Smooth muscle cell (in vitro differentiated cells): ENCODE measurements at regions not wholly inside any gene's neighbourhood (a gene's known extent, or its start where the extent isn't known, plus 50 kb on each side); places are given as distances from the start of the nearest gene placed in this dataset.

Source experiments
- DNase-seq: peaks from one replicate; lab custom pipeline; 2025; ENCODE audit not compliant: unreplicated experiment; lab: John Stamatoyannopoulos, UW
- H2AFZ ChIP-seq: fragments of 200-600 bp; sonication (generic); 2 replicates; pipeline ENCODE4 v1.6.0; 2016; ENCODE audit warnings: antibody characterized with exemption, low read depth, mild to moderate bottlenecking
- H3F3A ChIP-seq: fragments of 200-600 bp; sonication (generic); 2 replicates; pipeline ENCODE4 v1.6.0; 2017; ENCODE audit warnings: antibody characterized with exemption, low read depth
- H3K27ac ChIP-seq: fragments of 200-600 bp; sonication (generic); 2 replicates; pipeline ENCODE4 v1.5.1; 2016; ENCODE audit warnings: low read depth, mild to moderate bottlenecking
- H3K27me3 ChIP-seq: fragments of 200-600 bp; sonication (generic); 2 replicates; pipeline ENCODE4 v1.6.1; 2016; ENCODE audit warnings: low read depth, mild to moderate bottlenecking
- H3K36me3 ChIP-seq: fragments of 200-600 bp; sonication (generic); 2 replicates; pipeline ENCODE4 v1.5.1; 2016; ENCODE audit warnings: low read depth
- H3K4me1 ChIP-seq: fragments of 200-600 bp; sonication (generic); 2 replicates; pipeline ENCODE4 v1.5.1; 2016; ENCODE audit warnings: low read depth
- H3K4me2 ChIP-seq: fragments of 200-600 bp; sonication (generic); 2 replicates; pipeline ENCODE4 v1.6.0; 2016; ENCODE audit warnings: mild to moderate bottlenecking
- H3K4me3 ChIP-seq: fragments of 200-600 bp; sonication (generic); 2 replicates; pipeline ENCODE4 v1.5.1; 2016; ENCODE audit warnings: mild to moderate bottlenecking
- H3K79me2 ChIP-seq: fragments of 200-600 bp; sonication (generic); 2 replicates; pipeline ENCODE4 v1.6.0; 2016; ENCODE audit warnings: low read depth, mild to moderate bottlenecking
- H3K9ac ChIP-seq: fragments of 200-600 bp; sonication (generic); 2 replicates; pipeline ENCODE4 v1.6.0; 2016; ENCODE audit warnings: low read depth
- H3K9me3 ChIP-seq: fragments of 200-600 bp; sonication (generic); replicated peaks from 2 replicates; pipeline ENCODE4 v1.5.1; 2016; ENCODE audit warnings: low read depth
- H4K20me1 ChIP-seq: fragments of 200-600 bp; sonication (generic); 2 replicates; pipeline ENCODE4 v1.6.0; 2016; ENCODE audit warnings: low read depth
- WGBS: methylation state at CpG from one replicate; pipeline ENCODE4 v1.1.7; 2016; ENCODE audit warnings: low lambda C conversion rate; 5-methylcytosine and 5-hydroxymethylcytosine counted together
- TF ChIP-seq, protein P1 (sequence below): fragments of 200-600 bp; sonication (generic); IDR thresholded peaks from 2 replicates; pipeline ENCODE4 v1.5.1; 2017; ENCODE audit warnings: borderline replicate concordance, mild to moderate bottlenecking, antibody characterized with exemption; ENCODE audit not compliant: insufficient read depth, poor library complexity, severe bottlenecking

DNA sequence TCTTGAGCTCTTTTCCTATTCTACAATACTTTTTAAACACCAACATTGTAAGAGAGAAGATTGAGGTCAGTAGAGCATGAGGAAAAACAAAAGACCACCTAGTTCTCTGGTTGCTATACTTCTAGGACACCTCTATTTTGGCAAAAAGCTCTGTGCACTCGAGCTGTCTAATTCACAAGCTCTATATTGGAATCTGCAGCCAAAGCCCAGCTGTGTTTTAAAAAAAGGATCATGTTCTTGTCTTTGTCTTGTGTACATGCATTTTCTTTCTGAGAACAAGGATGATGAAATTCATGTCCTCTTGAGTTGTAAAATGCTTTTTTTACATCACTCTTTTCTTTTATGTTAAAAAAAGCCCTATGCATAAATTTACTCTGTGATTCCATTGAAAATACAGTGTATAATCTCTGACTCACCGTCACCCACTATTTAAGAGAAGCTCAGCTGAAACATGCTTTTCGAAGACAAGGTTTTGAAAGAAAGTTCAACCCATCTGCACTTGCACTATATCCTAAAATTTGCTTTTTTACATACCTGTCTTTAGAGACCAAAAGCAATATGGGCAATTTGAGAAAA, 215.5 kb upstream of the VSTM2A start:
- WGBS: 71% methylated on average over 3 of the region's 3 CpGs
- no peak overlapping the region for H3K4me3 ChIP-seq
- TF ChIP-seq, protein P1, sequence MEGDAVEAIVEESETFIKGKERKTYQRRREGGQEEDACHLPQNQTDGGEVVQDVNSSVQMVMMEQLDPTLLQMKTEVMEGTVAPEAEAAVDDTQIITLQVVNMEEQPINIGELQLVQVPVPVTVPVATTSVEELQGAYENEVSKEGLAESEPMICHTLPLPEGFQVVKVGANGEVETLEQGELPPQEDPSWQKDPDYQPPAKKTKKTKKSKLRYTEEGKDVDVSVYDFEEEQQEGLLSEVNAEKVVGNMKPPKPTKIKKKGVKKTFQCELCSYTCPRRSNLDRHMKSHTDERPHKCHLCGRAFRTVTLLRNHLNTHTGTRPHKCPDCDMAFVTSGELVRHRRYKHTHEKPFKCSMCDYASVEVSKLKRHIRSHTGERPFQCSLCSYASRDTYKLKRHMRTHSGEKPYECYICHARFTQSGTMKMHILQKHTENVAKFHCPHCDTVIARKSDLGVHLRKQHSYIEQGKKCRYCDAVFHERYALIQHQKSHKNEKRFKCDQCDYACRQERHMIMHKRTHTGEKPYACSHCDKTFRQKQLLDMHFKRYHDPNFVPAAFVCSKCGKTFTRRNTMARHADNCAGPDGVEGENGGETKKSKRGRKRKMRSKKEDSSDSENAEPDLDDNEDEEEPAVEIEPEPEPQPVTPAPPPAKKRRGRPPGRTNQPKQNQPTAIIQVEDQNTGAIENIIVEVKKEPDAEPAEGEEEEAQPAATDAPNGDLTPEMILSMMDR: no peak

DNA sequence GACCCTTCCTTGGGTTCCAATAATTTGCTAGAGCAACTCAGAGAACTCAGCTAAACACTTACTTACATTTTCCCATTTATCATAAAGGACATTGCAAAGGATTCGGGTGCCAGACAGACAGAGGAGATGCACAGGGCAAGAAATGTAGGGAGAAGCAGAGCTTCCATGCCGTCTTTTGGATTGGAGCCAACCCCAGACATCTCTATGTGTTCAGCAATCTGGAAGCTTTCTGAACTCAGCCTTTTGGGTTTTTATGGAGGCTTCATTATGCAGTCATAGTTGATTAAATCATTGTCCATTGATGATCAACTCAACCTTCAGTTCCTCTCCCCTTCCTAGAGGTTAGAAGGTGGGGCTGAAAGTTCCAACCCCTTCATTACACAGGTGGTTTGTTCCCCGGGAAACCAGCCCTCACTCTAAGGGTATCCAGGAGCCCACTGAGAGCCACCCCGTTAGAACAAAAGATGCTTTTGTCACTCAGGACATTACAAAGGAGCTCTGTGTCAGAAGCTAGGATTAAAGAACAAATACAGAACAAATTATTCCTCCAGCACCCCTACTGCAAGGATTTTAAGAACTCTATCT, 211.9 kb upstream of the VSTM2A start:
- H3F3A ChIP-seq: no peaks in the 10 kb centered on the region
- H3K9me3 ChIP-seq: no peaks in the 10 kb centered on the region
- no peak for DNase-seq
- no peaks in the 10 kb centered on the region for H3K27me3 ChIP-seq
- no peaks in the 10 kb centered on the region for H4K20me1 ChIP-seq
- peaks cover 36% of the 10 kb centered on the region for H3K4me1 ChIP-seq
- 79% methylated on average over 4 of the region's 4 CpGs for whole genome bisulfite sequencing
- H3K79me2 ChIP-seq: no peaks in the 10 kb centered on the region
- H3K9ac ChIP-seq: no peak overlapping the region
- no peak overlapping the region for H2AFZ ChIP-seq
- no peak overlapping the region for H3K4me2 ChIP-seq
- H3K36me3 ChIP-seq: no peaks in the 10 kb centered on the region
- no peak overlapping the region for H3K27ac ChIP-seq
- H3K4me3 ChIP-seq: no peak overlapping the region
- TF ChIP-seq, protein P1: no peak

More for the DNA sequence above, 215.5 kb upstream of the VSTM2A start:
- Histone ChIP-seq H2AFZ (no peak overlapping the region), H3K4me1 (peaks cover 31% of the 10 kb centered on the region), H3K27me3 (no peaks in the 10 kb centered on the region), H3K9ac (no peak overlapping the region), H3K4me2 (no peak overlapping the region), H3K79me2 (no peaks in the 10 kb centered on the region), H4K20me1 (no peaks in the 10 kb centered on the region), H3K36me3 (no peaks in the 10 kb centered on the region), H3K27ac (no peak overlapping the region), H3F3A (no peaks in the 10 kb centered on the region), H3K9me3 (no peaks in the 10 kb centered on the region)
- DNase-seq: no peak

DNA sequence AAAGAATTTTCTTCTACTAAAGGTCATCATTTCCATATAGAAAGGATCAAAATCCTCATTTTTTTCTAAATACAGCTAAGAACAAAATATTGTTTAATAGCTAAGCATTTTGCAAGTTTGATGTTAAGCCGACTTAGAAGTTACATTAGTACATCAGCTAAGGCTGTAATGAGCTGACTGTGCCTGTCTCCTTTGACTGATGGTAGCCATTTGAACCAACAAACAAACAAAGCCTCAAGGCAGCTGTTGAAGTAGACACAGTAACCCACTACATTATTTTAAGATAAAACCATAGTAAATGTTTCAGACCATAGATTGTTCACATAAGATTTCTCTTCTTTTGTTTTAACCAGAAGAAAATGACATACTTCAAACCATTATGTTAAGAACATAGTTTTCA, 210.9 kb upstream of the VSTM2A start:
- Histone ChIP-seq H4K20me1 (no peaks in the 10 kb centered on the region), H3K4me2 (no peak overlapping the region), H3K36me3 (no peaks in the 10 kb centered on the region), H3K9ac (no peak overlapping the region), H3F3A (no peaks in the 10 kb centered on the region), H3K9me3 (no peaks in the 10 kb centered on the region), H2AFZ (no peak overlapping the region), H3K4me1 (peaks cover 32% of the 10 kb centered on the region), H3K27me3 (no peaks in the 10 kb centered on the region), H3K27ac (no peak overlapping the region), H3K79me2 (no peaks in the 10 kb centered on the region), H3K4me3 (no peak overlapping the region)
- 94% methylated on average over 1 of the region's 1 CpG for WGBS
- TF ChIP-seq, protein P1: no peak
- no peak for DNase-seq

DNA sequence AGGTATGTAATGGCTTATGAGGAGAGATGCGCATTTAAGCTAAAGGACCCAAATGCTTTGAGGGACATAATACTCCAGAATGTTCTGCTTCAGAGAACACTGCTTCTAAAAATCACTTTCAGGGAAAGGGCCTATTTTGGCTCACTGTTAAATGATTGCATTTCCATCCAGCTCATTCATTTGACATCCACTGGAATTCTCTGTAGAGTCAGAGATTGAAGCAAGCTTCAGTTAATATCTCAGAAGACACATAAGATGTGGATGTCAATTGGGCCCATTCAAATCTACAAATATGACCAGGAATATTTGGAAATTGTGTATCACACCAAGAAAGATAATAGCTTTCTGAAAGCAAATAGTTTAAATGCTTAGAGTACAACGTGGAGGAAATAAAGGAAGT, 209.9 kb upstream of the VSTM2A start:
- Histone ChIP-seq H3K27me3 (no peaks in the 10 kb centered on the region), H3K9ac (no peak overlapping the region), H3K4me3 (no peak overlapping the region), H3F3A (no peaks in the 10 kb centered on the region), H3K4me1 (peaks cover 24% of the 10 kb centered on the region), H3K9me3 (no peaks in the 10 kb centered on the region), H4K20me1 (no peaks in the 10 kb centered on the region), H3K27ac (no peak overlapping the region), H3K79me2 (no peaks in the 10 kb centered on the region), H3K4me2 (no peak overlapping the region), H2AFZ (no peak overlapping the region), H3K36me3 (no peaks in the 10 kb centered on the region)
- DNase-seq: no peak
- TF ChIP-seq, protein P1: no peak
- WGBS: 77% methylated on average over 2 of the region's 2 CpGs
